HG02943 (cell line): ENCODE measurements at regions not wholly inside any gene's neighbourhood (a gene's known extent, or its start where the extent isn't known, plus 50 kb on each side); places are given as distances from the start of the nearest gene placed in this dataset.
"Not testable (repeated sequence)": the region's sequence is repeated elsewhere in the genome, so short reads cannot be mapped to it uniquely, and the experiment has no call there.

Source experiments
- ATAC-seq: cut with Tn5 transposase; IDR thresholded peaks from one replicate; pipeline ENCODE4 v1.9.1; 2021; ENCODE audit warnings: mild to moderate bottlenecking, low read depth, moderate library complexity; ENCODE audit not compliant: unreplicated experiment

- ATAC-seq: no peak
Measured at GRCh38 chr10:61195211-61195610, 251.2 kb upstream of the RHOBTB1 start.

GRCh38 chr10:61192589-61192988 is 248.6 kb upstream of the RHOBTB1 start:
- not testable (repeated sequence) for ATAC-seq

GRCh38 chr10:61192042-61192441 is 248.1 kb upstream of the RHOBTB1 start:
- no peak for ATAC-seq

- ATAC-seq: no peak
Measured at GRCh38 chr10:61189912-61190311, 245.9 kb upstream of the RHOBTB1 start.

- ATAC-seq: no peak
Measured at GRCh38 chr10:61188691-61189090, 244.7 kb upstream of the RHOBTB1 start.

GRCh38 chr10:61188101-61188500 is 244.1 kb upstream of the RHOBTB1 start:
- no peak for ATAC-seq

- ATAC-seq: no peak
Measured at GRCh38 chr10:61187601-61188000, 243.6 kb upstream of the RHOBTB1 start.

- no peak for ATAC-seq
Measured at GRCh38 chr10:61186408-61186807, 242.4 kb upstream of the RHOBTB1 start.

GRCh38 chr10:61184429-61184828 is 240.4 kb upstream of the RHOBTB1 start:
- ATAC-seq: no peak

- ATAC-seq: no peak
Measured at GRCh38 chr10:61183967-61184366, 240.0 kb upstream of the RHOBTB1 start.

GRCh38 chr10:61181832-61182231 is 237.8 kb upstream of the RHOBTB1 start:
- no peak for ATAC-seq

GRCh38 chr10:61179771-61180170 is 235.8 kb upstream of the RHOBTB1 start:
- no peak for ATAC-seq

- ATAC-seq: no peak
Measured at GRCh38 chr10:61176424-61176823, 232.4 kb upstream of the RHOBTB1 start.

GRCh38 chr10:61175316-61175715 is 231.3 kb upstream of the RHOBTB1 start:
- no peak for ATAC-seq

GRCh38 chr10:61173450-61173849 is 229.5 kb upstream of the RHOBTB1 start:
- no peak for ATAC-seq

GRCh38 chr10:61172182-61172926 is 228.4 kb upstream of the RHOBTB1 start:
- ATAC-seq: no peak

GRCh38 chr10:61170594-61170993 is 226.6 kb upstream of the RHOBTB1 start:
- no peak for ATAC-seq

GRCh38 chr10:61169294-61169693 is 225.3 kb upstream of the RHOBTB1 start:
- no peak for ATAC-seq

- ATAC-seq: no peak
Measured at GRCh38 chr10:61166489-61166888, 222.5 kb upstream of the RHOBTB1 start.

GRCh38 chr10:61166065-61166464 is 222.1 kb upstream of the RHOBTB1 start:
- no peak for ATAC-seq

GRCh38 chr10:61164458-61165160 is 220.6 kb upstream of the RHOBTB1 start:
- no peak for ATAC-seq

GRCh38 chr10:61163403-61163802 is 219.4 kb upstream of the RHOBTB1 start:
- ATAC-seq: no peak
